Smooth muscle cell of the brain vasculature (primary cell): ENCODE measurements at regions not wholly inside any gene's neighbourhood (a gene's known extent, or its start where the extent isn't known, plus 50 kb on each side); places are given as distances from the start of the nearest gene placed in this dataset.
A peak's percentile ranks its signal among the peaks of the same experiment; 100 is the strongest.
"Not testable (repeated sequence)": the region's sequence is repeated elsewhere in the genome, so short reads cannot be mapped to it uniquely, and the experiment has no call there.

ENCODE experiments used
- DNase-seq: peaks from one replicate; pipeline ENCODE4 v3.0.0-alpha.2; 2012; ENCODE audit warnings: low read depth, low spot score

GRCh38 chr6:81966968-81967367, 214.5 kb upstream of the TENT5A start:
- DNase-seq = no peak

GRCh38 chr6:81962198-81962597, 209.7 kb upstream of the TENT5A start:
- DNase-seq = no peak

GRCh38 chr6:81950877-81951276, 198.4 kb upstream of the TENT5A start:
- DNase-seq = no peak

GRCh38 chr6:81948861-81949260, 196.4 kb upstream of the TENT5A start:
- DNase-seq = no peak

- not testable (repeated sequence) for DNase-seq
Measured at GRCh38 chr6:81948196-81948595, 195.7 kb upstream of the TENT5A start.

GRCh38 chr6:81944661-81945060, 192.2 kb upstream of the TENT5A start:
- DNase-seq = no peak

GRCh38 chr6:81942842-81943241, 190.4 kb upstream of the TENT5A start:
- DNase-seq = not testable (repeated sequence)

GRCh38 chr6:81942067-81942370, 189.5 kb upstream of the TENT5A start:
- DNase-seq = no peak

GRCh38 chr6:81940451-81940985, 188.0 kb upstream of the TENT5A start:
- no peak for DNase-seq

- no peak for DNase-seq
Measured at GRCh38 chr6:81939766-81940165, 187.3 kb upstream of the TENT5A start.

- no peak for DNase-seq
Measured at GRCh38 chr6:81938991-81939732, 186.7 kb upstream of the TENT5A start.

- DNase-seq = peak; percentile 13
Measured at GRCh38 chr6:81938014-81938856, 185.8 kb upstream of the TENT5A start.

- no peak for DNase-seq
Measured at GRCh38 chr6:81937296-81937937, 184.9 kb upstream of the TENT5A start.

GRCh38 chr6:81934936-81935335, 182.5 kb upstream of the TENT5A start:
- DNase-seq = no peak

GRCh38 chr6:81933608-81934051, 181.1 kb upstream of the TENT5A start:
- DNase-seq = no peak

GRCh38 chr6:81933089-81933488, 180.6 kb upstream of the TENT5A start:
- DNase-seq = no peak

GRCh38 chr6:81932448-81932847, 180.0 kb upstream of the TENT5A start:
- not testable (repeated sequence) for DNase-seq

- no peak for DNase-seq
Measured at GRCh38 chr6:81929828-81930227, 177.3 kb upstream of the TENT5A start.

- DNase-seq = no peak
Measured at GRCh38 chr6:81925201-81925600, 172.7 kb upstream of the TENT5A start.

- no peak for DNase-seq
Measured at GRCh38 chr6:81909981-81910900, 157.8 kb upstream of the TENT5A start.

GRCh38 chr6:81909162-81909561, 156.7 kb upstream of the TENT5A start:
- DNase-seq = no peak
